Suppressor macrophage (primary cell): ENCODE measurements at regions not wholly inside any gene's neighbourhood (a gene's known extent, or its start where the extent isn't known, plus 50 kb on each side); places are given as distances from the start of the nearest gene placed in this dataset.

Experiments used
- DNase-seq, 4 experiments: peaks; one replicate each; pipeline ENCODE4 v3.0.0-alpha.2; 2020 to 2022

- DNase-seq, result no peak
Measured at GRCh38 chr10:129098517-129098916, 368.5 kb upstream of the MGMT start.

- DNase-seq, result no peak
Measured at GRCh38 chr10:129099486-129099885, 367.6 kb upstream of the MGMT start.

GRCh38 chr10:129099992-129100391, 367.0 kb upstream of the MGMT start:
- no peak for DNase-seq

- peak in 1 of 4 experiments; percentile 2 for DNase-seq
Measured at GRCh38 chr10:129101232-129101980, 365.6 kb upstream of the MGMT start.

- no peak for DNase-seq
Measured at GRCh38 chr10:129102906-129103693, 363.9 kb upstream of the MGMT start.

- no peak for DNase-seq
Measured at GRCh38 chr10:129104266-129105045, 362.6 kb upstream of the MGMT start.

- DNase-seq, result no peak
Measured at GRCh38 chr10:129105266-129105665, 361.8 kb upstream of the MGMT start.

GRCh38 chr10:129106314-129106713, 360.7 kb upstream of the MGMT start:
- no peak for DNase-seq

GRCh38 chr10:129107525-129107924, 359.5 kb upstream of the MGMT start:
- no peak for DNase-seq

GRCh38 chr10:129108378-129108777, 358.7 kb upstream of the MGMT start:
- no peak for DNase-seq

- DNase-seq, result no peak
Measured at GRCh38 chr10:129108994-129109393, 358.0 kb upstream of the MGMT start.

- DNase-seq, result peak in 3 of 4 experiments; percentile 8 to 13 (median 11)
Measured at GRCh38 chr10:129110780-129111179, 356.3 kb upstream of the MGMT start.

GRCh38 chr10:129111922-129112321, 355.1 kb upstream of the MGMT start:
- DNase-seq, result no peak

- DNase-seq, result no peak
Measured at GRCh38 chr10:129114588-129114987, 352.5 kb upstream of the MGMT start.

- DNase-seq, result no peak
Measured at GRCh38 chr10:129116371-129116770, 350.7 kb upstream of the MGMT start.

GRCh38 chr10:129120441-129120840, 346.6 kb upstream of the MGMT start:
- no peak for DNase-seq

GRCh38 chr10:129122846-129123245, 344.2 kb upstream of the MGMT start:
- DNase-seq, result no peak

- DNase-seq, result no peak
Measured at GRCh38 chr10:129123428-129123827, 343.6 kb upstream of the MGMT start.

GRCh38 chr10:129126982-129127381, 340.1 kb upstream of the MGMT start:
- DNase-seq, result no peak

- no peak for DNase-seq
Measured at GRCh38 chr10:129131457-129132132, 335.4 kb upstream of the MGMT start.

GRCh38 chr10:129133856-129134255, 333.2 kb upstream of the MGMT start:
- no peak for DNase-seq

GRCh38 chr10:129134371-129134770, 332.7 kb upstream of the MGMT start:
- no peak for DNase-seq

GRCh38 chr10:129135624-129136023, 331.4 kb upstream of the MGMT start:
- DNase-seq, result no peak
